ENCODE measurements at regions not wholly inside any gene's neighbourhood (a gene's known extent, or its start where the extent isn't known, plus 50 kb on each side); places are given as distances from the start of the nearest gene placed in this dataset.

- Histone ChIP-seq H3K9me3 (no peaks in the 10 kb centered on the region), H3K27me3 (replicated peaks; ENCODE audit: insufficient read depth) (no peaks in the 10 kb centered on the region), H3K36me3 (no peaks in the 10 kb centered on the region), H3K4me3 (no peak overlapping the region), H3K4me1 (replicated peaks) (no peaks in the 10 kb centered on the region), H3K27ac (no peak overlapping the region)
- DNase-seq (ENCODE audit: low spot score): no peak
- WGBS: 90% methylated on average over 1 of the region's 1 CpG
- intact Hi-C loops (cut with DNase I): no loop called here
- no peak for TF ChIP-seq CTCF (IDR thresholded peaks at IDR 0.05)
- no peak for TF ChIP-seq POLR2AphosphoS5 (IDR thresholded peaks at IDR 0.05)
- TF ChIP-seq POLR2A (IDR thresholded peaks at IDR 0.05): no peak
Observed at GRCh38 chr5:136809382-136809781, 444.0 kb upstream of the TRPC7 start.

GRCh38 chr5:136808756-136809155, 443.4 kb upstream of the TRPC7 start:
- Histone ChIP-seq H3K9me3 (no peaks in the 10 kb centered on the region), H3K27ac (no peak overlapping the region), H3K36me3 (no peaks in the 10 kb centered on the region), H3K27me3 (replicated peaks; ENCODE audit: insufficient read depth) (no peaks in the 10 kb centered on the region), H3K4me1 (replicated peaks) (no peaks in the 10 kb centered on the region), H3K4me3 (no peak overlapping the region)
- 34% methylated on average over 4 of the region's 4 CpGs for WGBS
- no peak for DNase-seq (ENCODE audit: low spot score)
- no peak for TF ChIP-seq POLR2A (IDR thresholded peaks at IDR 0.05)
- no peak for TF ChIP-seq CTCF (IDR thresholded peaks at IDR 0.05)
- TF ChIP-seq POLR2AphosphoS5 (IDR thresholded peaks at IDR 0.05): no peak
- intact Hi-C loops (cut with DNase I): no loop called here

GRCh38 chr5:136805466-136805865, 440.1 kb upstream of the TRPC7 start:
- Histone ChIP-seq H3K27ac (no peak overlapping the region), H3K9me3 (no peaks in the 10 kb centered on the region), H3K4me1 (replicated peaks) (no peaks in the 10 kb centered on the region), H3K4me3 (no peak overlapping the region), H3K27me3 (replicated peaks; ENCODE audit: insufficient read depth) (no peaks in the 10 kb centered on the region), H3K36me3 (no peaks in the 10 kb centered on the region)
- TF ChIP-seq POLR2A (IDR thresholded peaks at IDR 0.05) (no peak), CTCF (IDR thresholded peaks at IDR 0.05) (peak in 1 of 4 experiments; percentile 7)
- no peak for DNase-seq (ENCODE audit: low spot score)
- 86% methylated on average over 2 of the region's 2 CpGs for WGBS
- intact Hi-C loops (cut with DNase I): no loop called here

GRCh38 chr5:136802383-136802782, 437.0 kb upstream of the TRPC7 start:
- no peaks in the 10 kb centered on the region for H3K27me3 ChIP-seq (replicated peaks; ENCODE audit: insufficient read depth)
- H3K4me1 ChIP-seq (replicated peaks): no peaks in the 10 kb centered on the region
- H3K27ac ChIP-seq: no peak overlapping the region
- H3K36me3 ChIP-seq: no peaks in the 10 kb centered on the region
- TF ChIP-seq CTCF (IDR thresholded peaks at IDR 0.05): peak in 3 of 4 experiments; percentile 24 to 58 (median 39)
- TF ChIP-seq POLR2A (IDR thresholded peaks at IDR 0.05): no peak
- no peak for TF ChIP-seq POLR2AphosphoS5 (IDR thresholded peaks at IDR 0.05)
- no peaks in the 10 kb centered on the region for H3K9me3 ChIP-seq
- no peak overlapping the region for H3K4me3 ChIP-seq
- intact Hi-C loops (cut with DNase I): loop anchor here (5.0 kb wide), 1 partner anchor 700 kb away; no protein-coding TSS in a partner anchor
- DNase-seq (ENCODE audit: low spot score): no peak
- WGBS: 33% methylated on average over 2 of the region's 2 CpGs

- 80% methylated on average over 1 of the region's 1 CpG for WGBS
- H3K4me3 ChIP-seq: no peak overlapping the region
- intact Hi-C loops (cut with DNase I): loop anchor here (5.0 kb wide), 1 partner anchor 702 kb away; no protein-coding TSS in a partner anchor
- DNase-seq (ENCODE audit: low spot score): no peak
- H3K4me1 ChIP-seq (replicated peaks): no peaks in the 10 kb centered on the region
- no peaks in the 10 kb centered on the region for H3K27me3 ChIP-seq (replicated peaks; ENCODE audit: insufficient read depth)
- no peak overlapping the region for H3K27ac ChIP-seq
- TF ChIP-seq POLR2A (IDR thresholded peaks at IDR 0.05): no peak
- no peak for TF ChIP-seq POLR2AphosphoS5 (IDR thresholded peaks at IDR 0.05)
- TF ChIP-seq CTCF (IDR thresholded peaks at IDR 0.05): no peak
- no peaks in the 10 kb centered on the region for H3K9me3 ChIP-seq
- no peaks in the 10 kb centered on the region for H3K36me3 ChIP-seq
Observed at GRCh38 chr5:136799806-136800372, 434.5 kb upstream of the TRPC7 start.

Measured in prostate gland (tissue), 2 donors.